ENCODE measurements at regions not wholly inside any gene's neighbourhood (a gene's known extent, or its start where the extent isn't known, plus 50 kb on each side); places are given as distances from the start of the nearest gene placed in this dataset.

DNA sequence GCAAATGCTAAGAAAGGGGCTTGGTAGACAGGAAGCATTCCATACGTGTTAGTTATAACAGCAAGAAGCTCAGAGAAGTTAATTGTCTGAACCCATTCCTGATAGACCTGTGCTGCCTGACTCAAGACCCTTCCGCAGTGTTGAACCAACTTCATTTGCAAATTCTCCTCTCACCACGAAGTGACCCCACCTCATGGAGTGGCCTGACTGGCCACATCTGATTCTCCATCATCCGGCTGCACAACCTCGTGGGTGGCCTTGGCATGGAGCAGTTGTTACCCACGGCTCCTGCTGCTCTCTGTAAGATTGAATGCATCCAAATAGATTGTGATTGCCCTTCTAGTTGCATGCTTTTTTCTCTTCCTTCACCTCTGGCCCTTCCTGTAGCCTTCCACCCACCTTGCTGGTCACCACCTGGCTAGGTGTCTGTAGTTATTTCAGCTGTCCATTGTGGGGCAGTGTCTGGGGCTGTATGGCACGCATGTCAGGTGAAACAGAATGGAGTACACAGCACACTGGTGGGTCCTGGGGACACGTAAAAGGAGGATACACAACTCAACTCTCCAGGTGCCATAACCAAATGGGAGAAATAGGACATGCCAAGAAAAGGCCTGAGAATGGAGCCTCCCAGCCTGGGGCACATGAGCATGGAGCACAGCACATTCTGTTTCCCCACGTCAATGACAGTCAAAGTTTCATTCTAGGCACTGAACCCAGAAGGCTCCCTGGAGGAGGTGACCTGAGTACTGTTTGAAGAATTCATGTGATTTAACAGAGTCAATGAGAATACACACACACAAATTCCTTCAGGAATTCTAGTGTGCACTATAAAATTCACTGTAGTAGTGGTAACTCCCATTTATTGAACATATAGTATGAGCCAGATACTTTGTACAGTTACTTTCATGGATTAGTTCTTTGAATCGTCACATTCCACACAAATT lies 70.5 kb upstream of the PTCH1 start:
- H3F3A ChIP-seq (ENCODE audit: low read length, unreplicated experiment), result no peaks in the 10 kb centered on the region
- H3K79me2 ChIP-seq (ENCODE audit: low read length), result no peaks in the 10 kb centered on the region
- H3K9ac ChIP-seq (ENCODE audit: low read length), result no peak overlapping the region
- DNase-seq (no peak), ATAC-seq (no peak)
- TF ChIP-seq CTCF (conservative IDR thresholded peaks at IDR 0.05; ENCODE audit: low read depth, low read length) (0 out of 2 replicates have a peak, but pooled peaks have one; percentile 8), EZH2phosphoT487 (IDR thresholded peaks at IDR 0.05; ENCODE audit: borderline replicate concordance, low read length) (no peak)
- no peaks in the 10 kb centered on the region for H3K36me3 ChIP-seq (ENCODE audit: low read depth, low read length)
- ChIA-PET CTCF (no interaction called here), POLR2A (ENCODE audit: unreplicated experiment) (no interaction called here)
- no peaks in the 10 kb centered on the region for H3K9me3 ChIP-seq (ENCODE audit: low read length)
- H3K27me3 ChIP-seq (ENCODE audit: low read length), result peaks cover 24% of the 10 kb centered on the region
- no peaks in the 10 kb centered on the region for H3K4me1 ChIP-seq (ENCODE audit: insufficient read depth, low read length)
- H3K4me3 ChIP-seq (ENCODE audit: low read length), result no peak overlapping the region
- no peak overlapping the region for H2AFZ ChIP-seq (ENCODE audit: low read length)
- no peaks in the 10 kb centered on the region for H4K20me1 ChIP-seq (ENCODE audit: low read length)
- H3K9me2 ChIP-seq (replicated peaks; ENCODE audit: low read length), result no peaks in the 10 kb centered on the region
- intact Hi-C loops (cut with micrococcal nuclease), result no loop called here
- BruUV-seq (replicated peaks), result no TSS peak
- no peak overlapping the region for H3K27ac ChIP-seq (ENCODE audit: low read length)
- H3K4me2 ChIP-seq (ENCODE audit: low read length), result no peak overlapping the region

GRCh38 chr9:95586326-95586725 lies 69.6 kb upstream of the PTCH1 start:
- intact Hi-C loops (cut with micrococcal nuclease), result no loop called here
- no peak overlapping the region for H3K27ac ChIP-seq (ENCODE audit: low read length)
- H4K20me1 ChIP-seq (ENCODE audit: low read length), result no peaks in the 10 kb centered on the region
- H3K79me2 ChIP-seq (ENCODE audit: low read length), result no peaks in the 10 kb centered on the region
- H3K36me3 ChIP-seq (ENCODE audit: low read depth, low read length), result no peaks in the 10 kb centered on the region
- ATAC-seq (no peak), DNase-seq (no peak)
- no peaks in the 10 kb centered on the region for H3K9me3 ChIP-seq (ENCODE audit: low read length)
- H3K4me2 ChIP-seq (ENCODE audit: low read length), result no peak overlapping the region
- peaks cover 15% of the 10 kb centered on the region for H3K27me3 ChIP-seq (ENCODE audit: low read length)
- H3K9ac ChIP-seq (ENCODE audit: low read length), result no peak overlapping the region
- no peaks in the 10 kb centered on the region for H3K9me2 ChIP-seq (replicated peaks; ENCODE audit: low read length)
- ChIA-PET POLR2A (ENCODE audit: unreplicated experiment) (no interaction called here), CTCF (no interaction called here)
- no TSS peak for BruUV-seq (replicated peaks)
- H2AFZ ChIP-seq (ENCODE audit: low read length), result no peak overlapping the region
- TF ChIP-seq CTCF (conservative IDR thresholded peaks at IDR 0.05; ENCODE audit: low read depth, low read length) (no peak), EZH2phosphoT487 (IDR thresholded peaks at IDR 0.05; ENCODE audit: borderline replicate concordance, low read length) (no peak)
- H3K4me3 ChIP-seq (ENCODE audit: low read length), result no peak overlapping the region
- no peaks in the 10 kb centered on the region for H3K4me1 ChIP-seq (ENCODE audit: insufficient read depth, low read length)
- H3F3A ChIP-seq (ENCODE audit: low read length, unreplicated experiment), result no peaks in the 10 kb centered on the region

DNA sequence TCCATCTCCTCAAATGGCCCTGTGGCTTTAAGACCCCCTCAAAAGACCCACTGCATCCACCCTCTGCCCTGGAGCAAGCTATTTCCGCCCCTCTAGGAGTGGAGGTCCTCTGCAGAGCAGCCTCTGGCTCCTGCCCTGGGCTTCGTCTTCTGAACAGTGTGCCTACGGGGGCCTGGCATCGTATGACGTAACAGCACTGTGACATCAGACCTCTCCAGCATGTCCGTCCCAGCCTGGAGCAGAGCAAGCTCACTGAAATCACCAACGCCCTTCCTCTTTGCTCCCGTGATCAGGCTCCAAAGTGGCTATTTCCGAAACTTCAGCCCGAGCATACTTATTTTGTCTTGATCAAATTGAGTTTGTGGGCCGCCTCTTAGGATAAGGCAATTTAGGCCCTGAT lies 69.1 kb upstream of the PTCH1 start:
- BruUV-seq (replicated peaks), result no TSS peak
- H3K4me1 ChIP-seq (ENCODE audit: insufficient read depth, low read length), result no peaks in the 10 kb centered on the region

More for the DNA sequence above, 69.1 kb upstream of the PTCH1 start:
- Histone ChIP-seq H3K4me2 (ENCODE audit: low read length) (no peak overlapping the region), H3K36me3 (ENCODE audit: low read depth, low read length) (no peaks in the 10 kb centered on the region), H4K20me1 (ENCODE audit: low read length) (no peaks in the 10 kb centered on the region), H3K27ac (ENCODE audit: low read length) (no peak overlapping the region), H3K79me2 (ENCODE audit: low read length) (no peaks in the 10 kb centered on the region), H3K9me3 (ENCODE audit: low read length) (no peaks in the 10 kb centered on the region), H3K9ac (ENCODE audit: low read length) (no peak overlapping the region), H3F3A (ENCODE audit: low read length, unreplicated experiment) (no peaks in the 10 kb centered on the region), H2AFZ (ENCODE audit: low read length) (no peak overlapping the region), H3K27me3 (ENCODE audit: low read length) (peaks cover 10% of the 10 kb centered on the region), H3K9me2 (replicated peaks; ENCODE audit: low read length) (no peaks in the 10 kb centered on the region), H3K4me3 (ENCODE audit: low read length) (no peak overlapping the region)
- DNase-seq (no peak), ATAC-seq (no peak)
- CTCF ChIA-PET, result no interaction called here
- TF ChIP-seq EZH2phosphoT487 (IDR thresholded peaks at IDR 0.05; ENCODE audit: borderline replicate concordance, low read length), result no peak
- TF ChIP-seq EZH2 (IDR thresholded peaks at IDR 0.05; ENCODE audit: low read length, unreplicated experiment), result no peak
- no peak for TF ChIP-seq CTCF (conservative IDR thresholded peaks at IDR 0.05; ENCODE audit: low read depth, low read length)
- intact Hi-C loops (cut with micrococcal nuclease), result no loop called here
- POLR2A ChIA-PET (ENCODE audit: unreplicated experiment), result no interaction called here

Data from PC-3 (cell line).